NB4 (cell line): ENCODE measurements at regions not wholly inside any gene's neighbourhood (a gene's known extent, or its start where the extent isn't known, plus 50 kb on each side); places are given as distances from the start of the nearest gene placed in this dataset.

Experiments
- MYC ChIP-seq: IDR thresholded peaks from 2 replicates; pipeline ENCODE4 v1.6.1; 2011; ENCODE audit warnings: low read depth, low read length
- POLR2A ChIP-seq: IDR thresholded peaks from 2 replicates; pipeline ENCODE4 v1.6.1; 2011; ENCODE audit warnings: mild to moderate bottlenecking; ENCODE audit not compliant: insufficient read length; ENCODE audit errors: extremely low read depth
- TF ChIP-seq, protein P1 (sequence below): IDR thresholded peaks from one replicate; pipeline ENCODE4 v1.5.1; 2012; ENCODE audit warnings: low read depth, low read length
- TF ChIP-seq, protein P2 (sequence below): IDR thresholded peaks from 2 replicates; pipeline ENCODE4 v1.6.1; 2011; ENCODE audit warnings: low read depth, low read length

DNA sequence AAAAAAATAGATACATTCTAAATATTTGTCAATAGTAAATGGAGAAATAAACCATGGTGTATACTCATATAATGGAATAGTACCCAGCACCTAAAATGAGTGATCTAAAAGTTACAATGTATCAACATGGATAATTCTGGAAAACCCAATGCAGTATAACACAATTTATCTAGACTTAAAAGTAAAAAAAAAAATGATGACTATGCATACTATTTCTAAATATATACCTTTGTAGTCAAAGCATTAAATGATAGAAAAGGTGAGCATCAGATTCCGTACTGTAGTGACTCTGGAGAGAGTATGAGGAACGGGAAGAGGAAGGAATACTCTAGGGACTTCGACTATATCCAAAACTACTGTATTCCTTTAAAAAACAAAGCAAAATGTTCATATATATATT lies 115.2 kb upstream of the CDCA7L start:
- TF ChIP-seq, protein P1, sequence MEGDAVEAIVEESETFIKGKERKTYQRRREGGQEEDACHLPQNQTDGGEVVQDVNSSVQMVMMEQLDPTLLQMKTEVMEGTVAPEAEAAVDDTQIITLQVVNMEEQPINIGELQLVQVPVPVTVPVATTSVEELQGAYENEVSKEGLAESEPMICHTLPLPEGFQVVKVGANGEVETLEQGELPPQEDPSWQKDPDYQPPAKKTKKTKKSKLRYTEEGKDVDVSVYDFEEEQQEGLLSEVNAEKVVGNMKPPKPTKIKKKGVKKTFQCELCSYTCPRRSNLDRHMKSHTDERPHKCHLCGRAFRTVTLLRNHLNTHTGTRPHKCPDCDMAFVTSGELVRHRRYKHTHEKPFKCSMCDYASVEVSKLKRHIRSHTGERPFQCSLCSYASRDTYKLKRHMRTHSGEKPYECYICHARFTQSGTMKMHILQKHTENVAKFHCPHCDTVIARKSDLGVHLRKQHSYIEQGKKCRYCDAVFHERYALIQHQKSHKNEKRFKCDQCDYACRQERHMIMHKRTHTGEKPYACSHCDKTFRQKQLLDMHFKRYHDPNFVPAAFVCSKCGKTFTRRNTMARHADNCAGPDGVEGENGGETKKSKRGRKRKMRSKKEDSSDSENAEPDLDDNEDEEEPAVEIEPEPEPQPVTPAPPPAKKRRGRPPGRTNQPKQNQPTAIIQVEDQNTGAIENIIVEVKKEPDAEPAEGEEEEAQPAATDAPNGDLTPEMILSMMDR, result no peak
- TF ChIP-seq POLR2A (no peak), MYC (no peak)
- TF ChIP-seq, protein P2, sequence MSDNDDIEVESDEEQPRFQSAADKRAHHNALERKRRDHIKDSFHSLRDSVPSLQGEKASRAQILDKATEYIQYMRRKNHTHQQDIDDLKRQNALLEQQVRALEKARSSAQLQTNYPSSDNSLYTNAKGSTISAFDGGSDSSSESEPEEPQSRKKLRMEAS, result no peak
